Epithelial cell of proximal tubule (primary cell): ENCODE measurements at regions not wholly inside any gene's neighbourhood (a gene's known extent, or its start where the extent isn't known, plus 50 kb on each side); places are given as distances from the start of the nearest gene placed in this dataset.

Source experiments
- DNase-seq: peaks from one replicate; pipeline ENCODE4 v3.0.0-alpha.2; 2011; ENCODE audit warnings: low read depth
- H3K4me3 ChIP-seq: 2 replicates; pipeline ENCODE4 v1.5.1; 2011; ENCODE audit warnings: low read depth, mild to moderate bottlenecking, low read length
- CTCF ChIP-seq: conservative IDR thresholded peaks from 2 replicates; pipeline ENCODE4 v1.5.1; 2012; ENCODE audit warnings: low read depth, mild to moderate bottlenecking, low read length

GRCh38 chr3:130821806-130822205 lies 72.1 kb upstream of the ATP2C1 start:
- DNase-seq: no peak
- H3K4me3 ChIP-seq: no peak overlapping the region
- TF ChIP-seq CTCF: no peak

GRCh38 chr3:130823241-130823884 lies 70.5 kb upstream of the ATP2C1 start:
- no peak for DNase-seq
- H3K4me3 ChIP-seq: no peak overlapping the region
- no peak for TF ChIP-seq CTCF

- TF ChIP-seq CTCF: no peak
- no peak overlapping the region for H3K4me3 ChIP-seq
- no peak for DNase-seq
Observed at GRCh38 chr3:130823996-130824395, 69.9 kb upstream of the ATP2C1 start.

GRCh38 chr3:130825762-130826299 lies 68.1 kb upstream of the ATP2C1 start:
- no peak overlapping the region for H3K4me3 ChIP-seq
- DNase-seq: no peak
- TF ChIP-seq CTCF: no peak

- H3K4me3 ChIP-seq: no peak overlapping the region
- DNase-seq: no peak
- no peak for TF ChIP-seq CTCF
Observed at GRCh38 chr3:130826516-130827182, 67.2 kb upstream of the ATP2C1 start.

GRCh38 chr3:130827486-130827885 lies 66.4 kb upstream of the ATP2C1 start:
- no peak for DNase-seq
- no peak overlapping the region for H3K4me3 ChIP-seq
- TF ChIP-seq CTCF: no peak
